HepG2 (cell line): ENCODE measurements at regions not wholly inside any gene's neighbourhood (a gene's known extent, or its start where the extent isn't known, plus 50 kb on each side); places are given as distances from the start of the nearest gene placed in this dataset.

ENCODE experiments used
- FOXC1 ChIP-seq: sonication (generic); formaldehyde crosslinking; IDR thresholded peaks from 2 replicates; pipeline ENCODE4 v1.8.0; 2022; ENCODE audit warnings: mild to moderate bottlenecking, missing genetic modification reagents, borderline replicate concordance
- KAT8 ChIP-seq: IDR thresholded peaks from 2 replicates; pipeline ENCODE4 v1.6.1; 2016; ENCODE audit warnings: missing genetic modification reagents, missing compliant biosample characterization
- KDM3A ChIP-seq: IDR thresholded peaks from 2 replicates; pipeline ENCODE4 v1.6.1; 2018; ENCODE audit warnings: low read depth, missing compliant biosample characterization
- NCOR1 ChIP-seq: fragments of 200-600 bp; sonication (generic); IDR thresholded peaks from 2 replicates; pipeline ENCODE4 v1.7.0; 2017; ENCODE audit warnings: antibody characterized with exemption, low read length, borderline replicate concordance
- NFKBIZ ChIP-seq: IDR thresholded peaks from 2 replicates; pipeline ENCODE4 v1.6.1; 2018; ENCODE audit warnings: missing genetic modification reagents, missing compliant biosample characterization
- RORA ChIP-seq: sonication (generic); formaldehyde crosslinking; IDR thresholded peaks from 2 replicates; pipeline ENCODE4 v1.5.0; 2020; ENCODE audit warnings: mild to moderate bottlenecking, missing genetic modification reagents, moderate library complexity
- TBX2 ChIP-seq: sonication (generic); formaldehyde crosslinking; IDR thresholded peaks from 2 replicates; pipeline ENCODE4 v1.5.0; 2020; ENCODE audit warnings: missing genetic modification reagents, mild to moderate bottlenecking, borderline replicate concordance
- TBX3 ChIP-seq: fragments of 450-650 bp; IDR thresholded peaks from 2 replicates; pipeline ENCODE4 v1.6.1; 2017; ENCODE audit warnings: antibody characterized with exemption, mild to moderate bottlenecking, inconsistent platforms, borderline replicate concordance
- ZFAT ChIP-seq: sonication (generic); formaldehyde crosslinking; conservative IDR thresholded peaks from 2 replicates; pipeline ENCODE4 v1.8.1; 2023; ENCODE audit warnings: missing genetic modification reagents, inconsistent platforms
- ZNF207 ChIP-seq: fragments of 450-650 bp; IDR thresholded peaks from 2 replicates; pipeline ENCODE4 v1.6.1; 2016; ENCODE audit warnings: antibody characterized with exemption, borderline replicate concordance
- ZNF230 ChIP-seq: sonication (generic); formaldehyde crosslinking; IDR thresholded peaks from 2 replicates; pipeline ENCODE4 v1.4.0; 2020; ENCODE audit warnings: mild to moderate bottlenecking, missing genetic modification reagents
- ZNF44 ChIP-seq: sonication (generic); formaldehyde crosslinking; IDR thresholded peaks from 2 replicates; pipeline ENCODE4 v1.5.1; 2020; ENCODE audit warnings: mild to moderate bottlenecking, missing genetic modification reagents
- ZNF569 ChIP-seq: sonication (generic); formaldehyde crosslinking; IDR thresholded peaks from 2 replicates; pipeline ENCODE4 v1.5.0; 2020; ENCODE audit warnings: mild to moderate bottlenecking, missing genetic modification reagents, moderate library complexity, borderline replicate concordance
- ZSCAN21 ChIP-seq: sonication (generic); formaldehyde crosslinking; IDR thresholded peaks from 2 replicates; pipeline ENCODE4 v1.8.0; 2022; ENCODE audit warnings: mild to moderate bottlenecking, missing genetic modification reagents, moderate library complexity, borderline replicate concordance
- ZSCAN9 ChIP-seq: IDR thresholded peaks from 2 replicates; pipeline ENCODE4 v1.6.1; 2016; ENCODE audit warnings: borderline replicate concordance
- TF ChIP-seq, protein P1 (sequence below): sonication (generic); formaldehyde crosslinking; IDR thresholded peaks from 2 replicates; pipeline ENCODE4 v1.9.0; 2022; ENCODE audit warnings: missing genetic modification reagents, mild to moderate bottlenecking, borderline replicate concordance
- TF ChIP-seq, protein P2 (sequence below): sonication (generic); formaldehyde crosslinking; IDR thresholded peaks from 2 replicates; pipeline ENCODE4 v1.4.0; 2020; ENCODE audit warnings: mild to moderate bottlenecking, low read depth, missing genetic modification reagents
- TF ChIP-seq, protein P3 (sequence below): sonication (generic); formaldehyde crosslinking; IDR thresholded peaks from 2 replicates; pipeline ENCODE4 v1.4.0; 2020; ENCODE audit warnings: mild to moderate bottlenecking, missing genetic modification reagents
- TF ChIP-seq, protein P4 (sequence below): sonication (generic); formaldehyde crosslinking; IDR thresholded peaks from 2 replicates; pipeline ENCODE4 v1.5.1; 2020; ENCODE audit warnings: mild to moderate bottlenecking, missing genetic modification reagents, moderate library complexity
- TF ChIP-seq, protein P5 (sequence below): IDR thresholded peaks from 2 replicates; pipeline ENCODE4 v1.6.1; 2016; ENCODE audit warnings: low read depth, borderline replicate concordance
- TF ChIP-seq, protein P6 (sequence below): sonication (generic); formaldehyde crosslinking; IDR thresholded peaks from 2 replicates; pipeline ENCODE4 v1.4.0; 2020; ENCODE audit warnings: missing genetic modification reagents

DNA sequence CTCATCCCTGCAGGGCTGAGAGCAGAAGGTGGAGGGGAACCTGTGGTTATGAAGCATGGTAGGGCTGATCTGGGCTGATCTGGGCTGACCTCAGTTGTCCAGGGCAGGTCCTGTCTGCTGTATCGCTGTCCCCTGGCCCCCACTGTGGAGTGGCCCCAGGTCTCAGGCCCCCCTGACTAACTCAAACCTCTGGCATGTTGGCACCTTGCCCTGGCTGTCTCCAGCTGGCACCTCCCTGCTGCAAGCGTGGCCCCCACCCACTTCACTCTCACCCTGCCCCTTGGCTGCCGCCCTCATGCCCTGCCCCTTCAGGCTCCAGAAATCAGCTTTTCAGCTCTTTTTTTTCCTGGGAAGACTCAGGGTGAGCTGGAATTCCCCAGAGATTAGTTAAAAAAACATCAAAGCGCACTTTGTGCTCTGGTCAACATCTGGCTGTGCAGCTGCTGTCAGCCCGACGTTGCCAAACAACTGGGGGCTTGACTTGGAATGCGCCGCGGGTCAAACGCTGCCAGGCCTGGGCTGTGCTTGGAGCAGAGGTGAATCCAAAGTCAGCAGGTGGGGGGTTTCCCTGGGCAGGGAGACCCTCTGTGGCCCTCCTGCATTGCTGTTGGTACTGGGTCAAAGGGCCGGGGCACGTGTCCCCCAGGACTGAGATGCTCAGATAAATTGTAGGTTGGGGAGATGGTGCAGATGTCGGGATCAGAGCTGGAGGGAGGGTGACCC lies 173.8 kb upstream of the HDAC4 start (continued):
- TF ChIP-seq KAT8 (peak; percentile 66; the same call in 1 of the 2 replicates), ZFAT (CRISPR knock-in tag) (no peak), FOXC1 (CRISPR knock-in tag) (peak; percentile 66; the same call in 1 of the 2 replicates), NFKBIZ (CRISPR knock-in tag) (peak; percentile 27; the same call in 1 of the 2 replicates), RORA (no peak), ZSCAN21 (CRISPR knock-in tag) (no peak), ZNF44 (CRISPR knock-in tag) (peak; percentile 89), ZSCAN9 (CRISPR knock-in tag) (0 out of 2 replicates have a peak, but pooled peaks have one; percentile 30), ZNF207 (no peak), ZNF569 (no peak), ZNF230 (CRISPR knock-in tag) (no peak), KDM3A (CRISPR knock-in tag) (peak; percentile 84; the same call in 1 of the 2 replicates), TBX2 (CRISPR knock-in tag) (peak; percentile 93), TBX3 (no peak), NCOR1 (peak; percentile 90)
- TF ChIP-seq, protein P1, sequence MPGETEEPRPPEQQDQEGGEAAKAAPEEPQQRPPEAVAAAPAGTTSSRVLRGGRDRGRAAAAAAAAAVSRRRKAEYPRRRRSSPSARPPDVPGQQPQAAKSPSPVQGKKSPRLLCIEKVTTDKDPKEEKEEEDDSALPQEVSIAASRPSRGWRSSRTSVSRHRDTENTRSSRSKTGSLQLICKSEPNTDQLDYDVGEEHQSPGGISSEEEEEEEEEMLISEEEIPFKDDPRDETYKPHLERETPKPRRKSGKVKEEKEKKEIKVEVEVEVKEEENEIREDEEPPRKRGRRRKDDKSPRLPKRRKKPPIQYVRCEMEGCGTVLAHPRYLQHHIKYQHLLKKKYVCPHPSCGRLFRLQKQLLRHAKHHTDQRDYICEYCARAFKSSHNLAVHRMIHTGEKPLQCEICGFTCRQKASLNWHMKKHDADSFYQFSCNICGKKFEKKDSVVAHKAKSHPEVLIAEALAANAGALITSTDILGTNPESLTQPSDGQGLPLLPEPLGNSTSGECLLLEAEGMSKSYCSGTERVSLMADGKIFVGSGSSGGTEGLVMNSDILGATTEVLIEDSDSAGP, result peak; percentile 70; the same call in 1 of the 2 replicates
- TF ChIP-seq, protein P2, sequence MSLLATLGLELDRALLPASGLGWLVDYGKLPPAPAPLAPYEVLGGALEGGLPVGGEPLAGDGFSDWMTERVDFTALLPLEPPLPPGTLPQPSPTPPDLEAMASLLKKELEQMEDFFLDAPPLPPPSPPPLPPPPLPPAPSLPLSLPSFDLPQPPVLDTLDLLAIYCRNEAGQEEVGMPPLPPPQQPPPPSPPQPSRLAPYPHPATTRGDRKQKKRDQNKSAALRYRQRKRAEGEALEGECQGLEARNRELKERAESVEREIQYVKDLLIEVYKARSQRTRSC (CRISPR knock-in tag), result no peak
- TF ChIP-seq, protein P3, sequence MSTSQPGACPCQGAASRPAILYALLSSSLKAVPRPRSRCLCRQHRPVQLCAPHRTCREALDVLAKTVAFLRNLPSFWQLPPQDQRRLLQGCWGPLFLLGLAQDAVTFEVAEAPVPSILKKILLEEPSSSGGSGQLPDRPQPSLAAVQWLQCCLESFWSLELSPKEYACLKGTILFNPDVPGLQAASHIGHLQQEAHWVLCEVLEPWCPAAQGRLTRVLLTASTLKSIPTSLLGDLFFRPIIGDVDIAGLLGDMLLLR, result no peak
- TF ChIP-seq, protein P4, sequence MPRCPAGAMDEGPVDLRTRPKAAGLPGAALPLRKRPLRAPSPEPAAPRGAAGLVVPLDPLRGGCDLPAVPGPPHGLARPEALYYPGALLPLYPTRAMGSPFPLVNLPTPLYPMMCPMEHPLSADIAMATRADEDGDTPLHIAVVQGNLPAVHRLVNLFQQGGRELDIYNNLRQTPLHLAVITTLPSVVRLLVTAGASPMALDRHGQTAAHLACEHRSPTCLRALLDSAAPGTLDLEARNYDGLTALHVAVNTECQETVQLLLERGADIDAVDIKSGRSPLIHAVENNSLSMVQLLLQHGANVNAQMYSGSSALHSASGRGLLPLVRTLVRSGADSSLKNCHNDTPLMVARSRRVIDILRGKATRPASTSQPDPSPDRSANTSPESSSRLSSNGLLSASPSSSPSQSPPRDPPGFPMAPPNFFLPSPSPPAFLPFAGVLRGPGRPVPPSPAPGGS (CRISPR knock-in tag), result peak; percentile 96
- TF ChIP-seq, protein P5, sequence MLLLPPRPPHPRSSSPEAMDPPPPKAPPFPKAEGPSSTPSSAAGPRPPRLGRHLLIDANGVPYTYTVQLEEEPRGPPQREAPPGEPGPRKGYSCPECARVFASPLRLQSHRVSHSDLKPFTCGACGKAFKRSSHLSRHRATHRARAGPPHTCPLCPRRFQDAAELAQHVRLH (CRISPR knock-in tag), result peak; percentile 64; the same call in 1 of the 2 replicates
- TF ChIP-seq, protein P6, sequence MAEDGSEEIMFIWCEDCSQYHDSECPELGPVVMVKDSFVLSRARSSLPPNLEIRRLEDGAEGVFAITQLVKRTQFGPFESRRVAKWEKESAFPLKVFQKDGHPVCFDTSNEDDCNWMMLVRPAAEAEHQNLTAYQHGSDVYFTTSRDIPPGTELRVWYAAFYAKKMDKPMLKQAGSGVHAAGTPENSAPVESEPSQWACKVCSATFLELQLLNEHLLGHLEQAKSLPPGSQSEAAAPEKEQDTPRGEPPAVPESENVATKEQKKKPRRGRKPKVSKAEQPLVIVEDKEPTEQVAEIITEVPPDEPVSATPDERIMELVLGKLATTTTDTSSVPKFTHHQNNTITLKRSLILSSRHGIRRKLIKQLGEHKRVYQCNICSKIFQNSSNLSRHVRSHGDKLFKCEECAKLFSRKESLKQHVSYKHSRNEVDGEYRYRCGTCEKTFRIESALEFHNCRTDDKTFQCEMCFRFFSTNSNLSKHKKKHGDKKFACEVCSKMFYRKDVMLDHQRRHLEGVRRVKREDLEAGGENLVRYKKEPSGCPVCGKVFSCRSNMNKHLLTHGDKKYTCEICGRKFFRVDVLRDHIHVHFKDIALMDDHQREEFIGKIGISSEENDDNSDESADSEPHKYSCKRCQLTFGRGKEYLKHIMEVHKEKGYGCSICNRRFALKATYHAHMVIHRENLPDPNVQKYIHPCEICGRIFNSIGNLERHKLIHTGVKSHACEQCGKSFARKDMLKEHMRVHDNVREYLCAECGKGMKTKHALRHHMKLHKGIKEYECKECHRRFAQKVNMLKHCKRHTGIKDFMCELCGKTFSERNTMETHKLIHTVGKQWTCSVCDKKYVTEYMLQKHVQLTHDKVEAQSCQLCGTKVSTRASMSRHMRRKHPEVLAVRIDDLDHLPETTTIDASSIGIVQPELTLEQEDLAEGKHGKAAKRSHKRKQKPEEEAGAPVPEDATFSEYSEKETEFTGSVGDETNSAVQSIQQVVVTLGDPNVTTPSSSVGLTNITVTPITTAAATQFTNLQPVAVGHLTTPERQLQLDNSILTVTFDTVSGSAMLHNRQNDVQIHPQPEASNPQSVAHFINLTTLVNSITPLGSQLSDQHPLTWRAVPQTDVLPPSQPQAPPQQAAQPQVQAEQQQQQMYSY (CRISPR knock-in tag), result no peak
